Adrenal gland (tissue), 9 donors: ENCODE measurements at regions not wholly inside any gene's neighbourhood (a gene's known extent, or its start where the extent isn't known, plus 50 kb on each side); places are given as distances from the start of the nearest gene placed in this dataset.

Experiments
- DNase-seq, 7 donors: peaks; one replicate each; pipeline ENCODE4 v3.0.0-alpha.2; 2019 to 2020
- H3K27ac ChIP-seq, 5 donors: fragments of 200-600 bp; sonication (generic) in 4 of 5; 1 replicate in 3 of 5; 2 replicates in 2 of 5; pipeline versions ENCODE4 v1.5.1 to v1.8.0; 2016 to 2020; ENCODE audit warnings: mild to moderate bottlenecking in 1 of 5
- H3K27me3 ChIP-seq: fragments of 200-600 bp; 2 replicates; pipeline ENCODE4 v1.8.0; 2021
- H3K36me3 ChIP-seq, 2 donors: fragments of 200-600 bp; replicated peaks in 1 of 2; 1 replicate in 1 of 2; 2 replicates in 1 of 2; pipeline versions ENCODE4 v1.5.1 to v1.8.0; 2018 to 2022
- H3K4me1 ChIP-seq, 2 donors: fragments of 200-600 bp; replicated peaks in 1 of 2; 1 replicate in 1 of 2; 2 replicates in 1 of 2; pipeline versions ENCODE4 v1.5.1 to v1.8.0; 2018 to 2021
- H3K4me3 ChIP-seq, 4 donors: fragments of 200-600 bp; sonication (generic) in 3 of 4; one replicate each; pipeline ENCODE4 v1.5.1; 2016 to 2018
- H3K9me3 ChIP-seq, 3 donors: fragments of 200-600 bp; sonication (generic) in 1 of 3; replicated peaks in 1 of 3; 1 replicate in 2 of 3; 2 replicates in 1 of 3; pipeline versions ENCODE4 v1.5.1 to v1.8.0; 2016 to 2021
- CTCF ChIP-seq, 6 experiments: fragments of 450-650 bp in 4 of 6; fragments of 200-600 bp in 2 of 6; sonication (generic) in 1 of 6; IDR thresholded peaks; 1 replicate in 5 of 6; 2 replicates in 1 of 6; pipeline versions ENCODE4 v1.5.1 to v1.8.0; 2016 to 2021; ENCODE audit warnings: antibody characterized with exemption in 6 of 6, mild to moderate bottlenecking in 2 of 6, moderate library complexity in 1 of 6
- POLR2A ChIP-seq, 2 donors: fragments of 450-650 bp; IDR thresholded peaks; one replicate each; pipeline ENCODE4 v1.6.1; 2017; ENCODE audit warnings: antibody characterized with exemption in 2 of 2, mild to moderate bottlenecking in 2 of 2, moderate library complexity in 1 of 2
- WGBS, 4 donors: extraction: QIAGEN DNeasy Blood & Tissue Kit in 2 of 4; methylation state at CpG; one replicate each; pipeline versions ENCODE4 v1.1.5 to v1.1.7; 2013 to 2017; 5-methylcytosine and 5-hydroxymethylcytosine counted together
- intact Hi-C, 2 donors: fragments of 100-400 bp; cut with DNase I; formaldehyde crosslinking; loops; one replicate each; pipeline versions ENCODE4 v1.14.1 to v1.15.0; 2022 to 2023
- donor health status: healthy with polysubstance abuse.
- donor health status: Bipolar disorder and iron deficiency.
- donor health status: DM: yes; HTN: yes; CAD: no.
- donor health status: DM: no; HTN: no; CAD: no.
- donor health status: DM: no; HTN: no; CAD: no.

GRCh38 chr2:176601066-176601465 is 331.8 kb downstream of the MTX2 start:
- TF ChIP-seq CTCF (IDR thresholded peaks at IDR 0.05) (no peak), POLR2A (IDR thresholded peaks at IDR 0.05) (no peak)
- DNase-seq: no peak
- intact Hi-C loops: no loop called here
- Histone ChIP-seq H3K27me3 (no peaks in the 10 kb centered on the region), H3K36me3 (no peaks in the 10 kb centered on the region), H3K9me3 (no peaks in the 10 kb centered on the region), H3K4me1 (no peaks in the 10 kb centered on the region), H3K4me3 (no peak overlapping the region), H3K27ac (no peak overlapping the region)
- 65 to 79% (median 75%) methylated on average over 2 of the region's 2 CpGs for WGBS, 4 donors

- Histone ChIP-seq H3K9me3 (no peaks in the 10 kb centered on the region), H3K4me3 (no peak overlapping the region), H3K27me3 (no peaks in the 10 kb centered on the region), H3K36me3 (no peaks in the 10 kb centered on the region), H3K4me1 (no peaks in the 10 kb centered on the region), H3K27ac (no peak overlapping the region)
- intact Hi-C loops: no loop called here
- WGBS, 4 donors: 91 to 97% (median 94%) methylated on average over 4 of the region's 4 CpGs
- TF ChIP-seq CTCF (IDR thresholded peaks at IDR 0.05): no peak
- no peak for TF ChIP-seq POLR2A (IDR thresholded peaks at IDR 0.05)
- no peak for DNase-seq
Measured at GRCh38 chr2:176612036-176612435, 342.8 kb downstream of the MTX2 start.

DNA sequence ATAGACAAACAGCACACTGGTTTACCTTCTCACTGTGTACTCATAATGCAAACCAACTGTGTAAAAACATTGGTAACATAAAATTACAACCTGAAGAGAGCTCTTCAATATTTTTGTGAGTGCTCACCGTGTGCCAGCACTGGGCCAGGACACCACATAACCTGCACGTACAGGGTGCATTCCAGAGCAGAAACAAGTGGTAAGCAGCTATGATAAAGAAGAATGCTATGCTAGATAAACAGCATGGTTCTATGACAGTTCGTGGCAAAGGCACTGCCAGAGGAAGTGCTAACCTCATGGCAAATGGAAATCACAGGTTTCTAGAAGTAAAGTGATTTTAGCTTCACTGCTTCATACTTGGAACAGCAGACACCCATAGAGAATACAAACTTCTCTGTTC is 343.5 kb downstream of the MTX2 start:
- WGBS, 4 donors: 59 to 69% (median 67%) methylated on average over 3 of the region's 3 CpGs

DNA sequence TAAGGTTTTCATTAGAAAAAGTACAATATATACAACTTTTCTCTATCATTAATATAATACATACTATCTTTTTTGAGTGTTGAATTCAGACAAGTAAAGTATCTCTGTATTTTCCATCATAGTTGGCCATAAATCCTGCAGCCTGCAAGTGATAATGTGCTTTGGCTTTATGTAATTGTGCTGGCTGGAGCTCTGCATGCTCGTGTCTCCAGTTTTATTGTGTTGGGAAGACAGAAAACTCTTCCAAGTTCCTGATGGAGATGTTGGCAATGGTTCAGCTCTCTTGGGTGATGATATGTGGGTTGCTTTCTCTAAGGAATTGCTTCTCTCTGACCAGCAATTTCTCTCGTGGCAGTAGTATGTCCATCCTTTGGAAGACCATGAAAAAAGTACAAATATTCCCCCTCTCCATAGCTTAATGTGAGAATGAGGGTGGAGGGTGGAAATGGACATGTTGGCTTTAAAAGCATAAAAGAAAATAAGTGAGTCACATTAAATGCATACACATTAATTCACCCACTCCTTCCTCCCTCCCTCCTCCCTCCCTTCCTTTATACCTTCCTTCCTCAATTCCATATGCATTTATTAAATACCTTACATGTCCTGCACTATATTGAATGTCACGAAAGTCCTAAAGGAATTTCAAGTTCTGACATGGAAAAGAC is 344.2 kb downstream of the MTX2 start:
- TF ChIP-seq CTCF (IDR thresholded peaks at IDR 0.05) (no peak), POLR2A (IDR thresholded peaks at IDR 0.05) (no peak)
- intact Hi-C loops: no loop called here
- no peak overlapping the region for H3K27ac ChIP-seq
- H3K4me3 ChIP-seq: no peak overlapping the region
- H3K9me3 ChIP-seq: no peaks in the 10 kb centered on the region
- 38 to 64% (median 49%) methylated on average over 3 of the region's 3 CpGs for WGBS, 4 donors
- no peaks in the 10 kb centered on the region for H3K36me3 ChIP-seq
- H3K4me1 ChIP-seq: no peaks in the 10 kb centered on the region
- H3K27me3 ChIP-seq: no peaks in the 10 kb centered on the region
- DNase-seq: no peak

More for the DNA sequence above, 343.5 kb downstream of the MTX2 start:
- intact Hi-C loops: no loop called here
- Histone ChIP-seq H3K27ac (no peak overlapping the region), H3K4me1 (no peaks in the 10 kb centered on the region), H3K9me3 (no peaks in the 10 kb centered on the region), H3K4me3 (no peak overlapping the region), H3K36me3 (no peaks in the 10 kb centered on the region), H3K27me3 (no peaks in the 10 kb centered on the region)
- TF ChIP-seq CTCF (IDR thresholded peaks at IDR 0.05): no peak
- TF ChIP-seq POLR2A (IDR thresholded peaks at IDR 0.05): no peak
- DNase-seq: no peak
